HS-5 (cell line): ENCODE measurements at regions not wholly inside any gene's neighbourhood (a gene's known extent, or its start where the extent isn't known, plus 50 kb on each side); places are given as distances from the start of the nearest gene placed in this dataset.
"Not testable (repeated sequence)": the region's sequence is repeated elsewhere in the genome, so short reads cannot be mapped to it uniquely, and the experiment has no call there.

Experiments used
- DNase-seq: peaks from one replicate; pipeline ENCODE4 v3.0.0-alpha.2; 2012; ENCODE audit warnings: low read depth

DNA sequence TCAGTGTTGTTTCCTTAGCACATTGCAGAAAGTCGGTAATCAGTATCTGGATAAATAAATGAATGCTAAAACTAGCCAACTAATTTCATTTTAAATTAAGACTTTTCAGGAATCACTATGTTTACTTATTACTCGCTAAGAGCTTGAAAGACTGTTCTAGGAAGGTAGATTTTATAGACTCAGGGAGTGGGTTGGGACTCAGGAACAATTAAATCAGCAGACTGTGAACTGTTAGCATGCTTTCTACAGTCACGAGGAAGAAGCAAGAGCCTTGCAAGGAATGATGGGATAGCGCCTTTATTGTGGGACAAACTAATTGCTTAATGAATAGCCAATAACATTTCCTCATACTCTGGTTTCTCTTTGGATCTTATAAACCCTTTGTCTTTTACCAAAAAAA, 183.2 kb upstream of the AADAT start:
- DNase-seq, result no peak

- no peak for DNase-seq
Measured at GRCh38 chr4:170271723-170272122, 182.0 kb upstream of the AADAT start.

- no peak for DNase-seq
Measured at GRCh38 chr4:170270628-170271027, 180.9 kb upstream of the AADAT start.

GRCh38 chr4:170269950-170270349, 180.2 kb upstream of the AADAT start:
- DNase-seq, result no peak

DNA sequence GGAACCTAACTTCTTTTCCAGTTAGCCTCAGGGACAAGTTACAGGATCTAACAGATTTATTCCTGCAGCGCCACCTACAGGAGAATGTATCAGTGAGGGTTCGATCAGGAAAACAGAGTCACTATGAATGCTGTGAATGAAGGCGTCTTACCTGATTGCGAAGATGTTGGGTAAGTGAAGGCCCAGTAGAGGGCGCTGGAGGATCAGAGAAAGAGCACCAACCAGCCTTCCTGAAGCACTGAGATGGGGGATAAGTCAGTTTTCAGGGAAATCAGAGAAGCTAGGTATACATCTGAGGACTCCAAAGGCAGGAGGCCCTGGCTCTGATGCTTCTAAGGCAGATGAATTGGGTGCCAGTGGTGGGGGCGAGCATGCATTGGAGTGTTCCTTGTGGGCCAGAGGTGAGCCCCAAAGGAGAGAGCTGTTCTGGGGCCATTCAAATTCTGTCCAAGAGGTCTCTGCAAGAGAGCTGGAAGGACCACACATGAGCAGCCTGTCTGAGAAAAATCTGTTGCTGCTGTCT, 169.9 kb upstream of the AADAT start:
- DNase-seq, result peak; percentile 69

DNA sequence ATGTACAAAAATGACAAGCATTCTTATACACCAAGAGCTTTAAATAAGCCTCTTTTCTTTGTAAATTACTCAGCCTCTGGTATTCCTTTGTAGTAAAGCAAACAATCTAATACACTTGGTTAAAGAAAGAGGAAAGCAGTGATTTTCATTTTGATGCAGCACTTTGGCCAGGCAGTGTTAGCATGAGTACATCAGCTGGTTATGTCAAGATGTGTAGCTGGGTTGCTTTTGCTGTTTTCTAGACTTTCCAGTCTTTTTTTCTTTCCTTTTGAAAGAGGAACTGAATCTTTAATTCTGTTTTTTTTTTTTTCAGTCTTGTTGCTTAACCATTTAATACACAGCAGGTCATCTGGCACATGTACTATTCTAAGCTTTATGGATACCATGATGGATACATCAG, 167.1 kb upstream of the AADAT start:
- DNase-seq, result no peak

GRCh38 chr4:170248576-170248975, 158.8 kb upstream of the AADAT start:
- no peak for DNase-seq

DNA sequence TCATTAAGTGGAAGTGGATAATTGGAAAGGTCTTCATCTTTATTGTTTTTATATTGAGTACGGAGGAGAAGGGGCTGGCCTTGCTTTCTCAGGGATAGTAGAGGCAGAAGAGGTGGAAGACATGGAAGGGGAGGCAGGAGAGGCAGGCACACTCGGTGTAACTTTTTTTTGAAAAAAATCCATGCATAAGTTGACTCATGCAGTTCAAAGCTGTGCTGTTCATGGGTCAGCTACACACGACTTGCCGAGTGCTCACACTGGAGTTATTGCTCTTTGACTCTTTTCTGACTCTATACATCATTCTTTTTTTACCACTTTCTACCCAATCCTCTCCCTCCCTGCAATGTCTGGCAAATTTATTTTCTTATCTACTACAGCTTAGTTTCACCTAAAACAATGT, 158.3 kb upstream of the AADAT start:
- no peak for DNase-seq

DNA sequence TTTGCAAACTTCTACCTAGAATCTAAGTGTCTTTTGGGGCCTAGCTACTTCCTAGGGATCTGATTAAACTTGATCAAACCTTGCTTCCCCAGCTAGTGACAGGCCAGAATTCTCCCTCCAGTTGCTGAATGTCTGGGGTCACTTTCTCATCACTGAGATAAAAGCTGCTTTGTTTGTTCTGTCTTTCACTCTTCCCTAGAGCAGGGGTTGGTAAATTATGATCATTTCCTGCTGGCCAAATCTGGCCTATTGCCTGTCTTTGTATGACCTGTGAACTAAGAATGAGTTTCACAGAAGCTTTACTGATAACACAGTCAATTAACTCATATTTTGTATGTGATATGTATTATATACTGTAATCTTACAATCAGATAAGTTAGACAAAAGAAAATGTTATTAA, 157.8 kb upstream of the AADAT start:
- no peak for DNase-seq

GRCh38 chr4:170243662-170244288, 154.0 kb upstream of the AADAT start:
- DNase-seq, result no peak

DNA sequence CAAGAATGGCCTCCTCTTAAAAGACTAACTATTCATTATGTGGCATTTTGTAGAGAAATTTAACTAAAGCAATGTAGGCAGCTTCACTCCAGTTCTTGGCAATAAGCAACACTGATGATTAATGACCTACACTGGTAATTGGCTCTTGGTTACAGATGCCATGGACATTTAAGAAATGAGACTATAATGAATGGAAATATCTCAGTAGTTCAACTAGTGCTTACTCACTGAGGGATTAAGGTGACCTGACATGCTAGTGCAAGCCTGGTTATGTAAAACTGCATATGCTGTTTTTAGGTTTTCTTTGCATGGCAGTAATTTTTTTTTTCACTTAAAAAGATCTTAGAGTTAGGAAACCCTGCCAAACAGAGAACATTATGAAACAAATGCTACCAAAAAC, 152.7 kb upstream of the AADAT start:
- no peak for DNase-seq

GRCh38 chr4:170234800-170235199, 145.0 kb upstream of the AADAT start:
- DNase-seq, result no peak

DNA sequence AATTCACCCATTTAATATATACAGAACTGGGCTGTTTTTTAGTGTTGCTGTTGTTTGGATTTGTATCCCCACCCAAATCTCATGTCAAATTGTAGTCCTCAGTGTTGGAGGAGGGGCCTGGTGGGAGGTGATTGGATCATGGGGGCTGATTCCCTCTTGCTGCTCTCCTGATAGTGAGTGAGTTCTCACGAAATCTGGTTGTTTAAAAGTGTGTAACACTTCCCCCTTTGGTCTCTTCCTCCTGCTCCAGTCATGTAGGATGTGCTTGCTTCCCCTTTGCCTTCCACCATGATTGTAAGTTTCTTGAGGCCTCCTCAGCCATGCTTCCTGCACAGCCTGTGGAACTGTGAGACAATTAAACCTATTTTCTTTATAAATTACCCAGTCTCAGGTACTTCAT, 141.6 kb upstream of the AADAT start:
- DNase-seq, result no peak

GRCh38 chr4:170230242-170230641, 140.5 kb upstream of the AADAT start:
- DNase-seq, result no peak

DNA sequence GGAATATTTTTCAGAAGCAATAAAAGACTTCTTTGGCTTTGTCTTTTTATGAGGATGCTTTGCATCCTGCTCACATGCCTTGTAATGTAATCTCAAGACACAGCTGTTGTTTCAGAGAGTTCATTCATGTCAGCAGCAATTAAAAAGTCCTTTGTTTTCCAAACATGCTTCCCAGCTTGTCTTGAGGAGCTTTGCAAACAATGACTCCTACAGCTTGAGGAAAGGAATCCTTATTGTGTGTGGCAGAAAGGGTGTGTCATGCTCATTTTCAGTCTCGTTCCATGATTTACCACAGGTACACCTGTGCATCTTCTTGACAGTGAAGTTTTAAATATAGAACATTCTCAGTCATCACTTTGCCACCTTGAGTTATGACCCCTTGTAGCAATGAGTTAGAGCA, 139.2 kb upstream of the AADAT start:
- no peak for DNase-seq

- no peak for DNase-seq
Measured at GRCh38 chr4:170227928-170228327, 138.2 kb upstream of the AADAT start.

DNA sequence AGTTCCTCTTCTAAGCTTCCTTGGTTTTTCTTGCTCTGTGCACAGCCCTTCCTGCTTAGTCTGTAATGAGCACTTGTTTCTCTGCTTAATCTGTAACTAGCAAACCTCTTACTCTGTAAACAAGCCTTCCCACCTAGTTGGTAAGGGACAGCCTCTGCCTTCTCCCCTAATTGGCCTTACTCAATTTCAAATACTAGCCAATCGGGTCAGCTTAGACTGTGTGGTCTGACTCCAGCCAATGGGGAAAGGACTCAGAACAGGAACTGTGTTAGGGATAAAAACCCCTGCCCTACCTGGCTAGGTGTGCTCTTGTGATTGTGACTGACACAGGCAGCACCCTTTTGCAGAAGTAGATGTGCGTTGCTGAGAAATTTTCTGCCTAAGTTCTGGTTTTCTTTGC, 136.5 kb upstream of the AADAT start:
- no peak for DNase-seq

DNA sequence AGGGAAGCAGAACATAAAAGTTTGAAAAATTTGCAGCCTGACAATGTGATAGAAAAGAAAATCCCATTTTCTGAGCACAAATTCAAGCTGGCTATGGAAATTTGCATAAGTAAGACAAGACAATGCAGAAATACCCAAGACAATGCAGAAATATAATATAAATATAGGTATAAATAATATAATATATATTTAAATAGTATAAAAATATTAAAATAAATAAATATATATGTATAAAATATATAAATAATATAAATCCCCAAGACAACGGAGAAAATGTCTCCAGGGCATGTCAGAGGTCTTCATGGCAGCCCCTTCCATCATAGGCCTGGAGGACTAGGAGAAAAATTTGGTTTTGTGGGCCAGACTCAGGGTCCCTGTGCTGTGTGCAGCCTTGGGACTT, 125.0 kb upstream of the AADAT start:
- DNase-seq, result no peak

- no peak for DNase-seq
Measured at GRCh38 chr4:170214101-170214500, 124.3 kb upstream of the AADAT start.

DNA sequence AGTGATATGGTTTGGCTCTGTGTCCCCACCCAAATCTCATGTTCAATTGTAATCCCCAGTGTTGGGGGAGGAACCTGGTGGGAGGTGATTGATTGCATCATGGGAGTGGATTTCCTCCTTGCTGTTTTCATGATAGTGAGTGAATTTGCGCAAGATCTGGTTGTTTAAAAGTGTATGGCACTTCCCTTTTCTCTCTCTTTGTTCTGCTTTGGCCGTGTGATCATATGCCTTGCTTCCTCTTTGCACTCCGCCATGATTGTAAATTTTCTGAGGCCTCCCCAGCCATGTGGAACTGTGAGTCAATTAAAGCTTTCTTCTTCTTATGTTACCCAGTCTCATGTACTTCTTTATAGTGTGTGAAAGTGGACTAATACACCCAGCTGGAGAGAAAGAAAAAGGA, 113.0 kb upstream of the AADAT start:
- DNase-seq, result no peak

DNA sequence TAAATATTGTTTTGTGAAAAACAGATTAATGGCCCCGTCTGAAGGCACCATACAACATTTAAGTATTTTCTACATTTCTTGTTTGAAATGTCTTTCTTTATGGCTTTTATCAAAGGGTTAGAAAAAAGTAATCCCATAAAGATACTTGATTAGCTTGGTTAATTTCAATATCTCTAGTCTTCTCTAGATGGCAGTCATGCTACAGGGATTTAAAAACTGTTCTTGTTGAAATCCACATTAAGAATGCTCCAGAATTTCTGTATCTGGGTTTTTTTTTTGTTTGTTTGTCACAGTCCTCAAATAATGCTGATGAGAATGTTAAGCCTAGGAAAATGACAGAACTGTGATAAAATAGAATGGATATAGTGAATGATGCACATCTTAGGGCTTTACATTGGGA, 109.0 kb upstream of the AADAT start:
- peak; percentile 5 for DNase-seq

DNA sequence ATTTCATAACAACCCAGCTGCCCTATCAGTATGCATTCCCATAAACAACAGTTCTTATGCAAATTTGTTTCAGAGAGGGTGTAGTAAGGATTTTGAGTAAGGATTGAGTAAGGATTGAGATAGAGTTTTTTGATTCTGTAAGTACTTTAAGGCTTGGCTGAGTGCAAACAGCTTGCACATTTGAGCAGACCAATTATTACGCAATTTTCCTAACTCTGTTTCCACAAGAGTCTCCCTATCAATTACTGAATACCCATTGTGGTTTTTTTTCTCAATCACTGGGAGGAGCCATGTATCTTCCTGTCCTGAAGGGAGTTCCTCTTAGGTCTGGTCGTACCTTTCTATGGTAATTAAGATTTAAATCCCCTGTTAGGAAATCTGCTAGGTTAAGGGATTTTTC, 105.0 kb upstream of the AADAT start:
- not testable (repeated sequence) for DNase-seq

DNA sequence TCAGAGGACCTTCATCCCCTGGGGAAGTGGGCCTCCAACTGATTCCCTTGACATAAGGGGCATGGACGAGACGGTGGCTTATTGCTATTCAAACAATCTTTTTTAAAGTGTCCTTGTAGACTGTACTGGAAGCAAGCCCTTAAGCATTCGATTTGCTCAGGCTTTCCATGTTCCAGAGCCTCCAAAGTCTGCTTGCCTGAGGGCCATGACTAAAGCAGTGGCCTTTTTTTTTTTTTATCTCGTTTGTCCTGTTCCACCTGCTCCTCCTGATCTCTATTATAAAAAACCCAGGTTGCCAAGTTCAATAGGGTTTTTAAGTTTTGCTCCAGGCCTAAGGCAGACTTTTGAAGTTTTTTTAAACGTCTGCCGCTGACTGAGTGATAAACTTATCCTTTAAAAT, 103.7 kb upstream of the AADAT start:
- no peak for DNase-seq

GRCh38 chr4:170190265-170190664, 100.5 kb upstream of the AADAT start:
- no peak for DNase-seq

DNA sequence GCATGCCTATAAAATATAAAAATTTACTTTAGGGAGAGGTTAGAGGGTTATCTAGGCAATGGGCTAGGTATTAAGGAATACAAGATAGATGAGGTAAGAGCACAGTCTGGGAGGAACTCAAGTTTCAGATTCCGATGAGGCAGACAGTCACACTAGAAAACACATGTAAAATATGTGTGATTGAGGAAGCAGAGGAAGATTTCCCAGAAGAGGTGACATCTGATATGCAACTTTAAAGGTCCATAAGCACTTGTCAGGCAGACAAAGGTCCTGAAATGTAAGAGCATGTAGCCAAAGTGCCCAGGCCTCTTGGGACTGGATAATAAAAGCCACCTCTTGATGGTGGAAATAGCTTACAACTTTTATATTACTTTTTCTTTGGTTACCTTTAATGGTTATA, 81.1 kb upstream of the AADAT start:
- no peak for DNase-seq
